HFFc6 (cell line): ENCODE measurements at regions not wholly inside any gene's neighbourhood (a gene's known extent, or its start where the extent isn't known, plus 50 kb on each side); places are given as distances from the start of the nearest gene placed in this dataset.

Experiments
- DNase-seq: peaks from one replicate; pipeline ENCODE4 v3.0.0-alpha.2; 2018
- H3K27ac Mint-ChIP-seq: 2 replicates; pipeline ENCODE4 v1.8.0; 2020; ENCODE audit warnings: mild to moderate bottlenecking, mixed read lengths
- H3K27me3 Mint-ChIP-seq: 2 replicates; pipeline ENCODE4 v1.8.0; 2021; ENCODE audit warnings: mild to moderate bottlenecking, moderate library complexity, mixed read lengths; ENCODE audit not compliant: insufficient read depth
- H3K36me3 Mint-ChIP-seq: 2 replicates; pipeline ENCODE4 v1.8.0; 2021; ENCODE audit warnings: low read depth, mixed read lengths
- H3K4me1 Mint-ChIP-seq: 2 replicates; pipeline ENCODE4 v1.8.0; 2020; ENCODE audit warnings: low read depth, mixed read lengths
- H3K4me3 Mint-ChIP-seq: 2 replicates; pipeline ENCODE4 v1.8.0; 2020; ENCODE audit warnings: mild to moderate bottlenecking, moderate library complexity, mixed read lengths
- H3K9me3 Mint-ChIP-seq: 2 replicates; pipeline ENCODE4 v1.8.0; 2020; ENCODE audit warnings: mild to moderate bottlenecking, mixed read lengths
- CTCF ChIP-seq: fragments of 200-600 bp; sonication (generic); IDR thresholded peaks from 2 replicates; pipeline ENCODE4 v1.5.0; 2021; ENCODE audit warnings: antibody characterized with exemption, mild to moderate bottlenecking

GRCh38 chr6:168155193-168155592 lies 76.2 kb upstream of the FRMD1 start:
- Mint-ChIP-seq H3K4me1 (peaks cover 30% of the 10 kb centered on the region), H3K4me3 (no peak overlapping the region), H3K27ac (no peak overlapping the region), H3K9me3 (peaks cover 4% of the 10 kb centered on the region; the same call in 1 of the 2 replicates), H3K36me3 (no peaks in the 10 kb centered on the region), H3K27me3 (peaks cover 6% of the 10 kb centered on the region)
- no peak for TF ChIP-seq CTCF
- no peak for DNase-seq

- Mint-ChIP-seq H3K9me3 (peaks cover 4% of the 10 kb centered on the region; the same call in 1 of the 2 replicates), H3K4me1 (peaks cover 30% of the 10 kb centered on the region), H3K36me3 (no peaks in the 10 kb centered on the region), H3K27me3 (peaks cover 8% of the 10 kb centered on the region), H3K4me3 (no peak overlapping the region), H3K27ac (no peak overlapping the region)
- DNase-seq: no peak
- TF ChIP-seq CTCF: no peak
Measured at GRCh38 chr6:168154263-168154917, 75.4 kb upstream of the FRMD1 start.

DNA sequence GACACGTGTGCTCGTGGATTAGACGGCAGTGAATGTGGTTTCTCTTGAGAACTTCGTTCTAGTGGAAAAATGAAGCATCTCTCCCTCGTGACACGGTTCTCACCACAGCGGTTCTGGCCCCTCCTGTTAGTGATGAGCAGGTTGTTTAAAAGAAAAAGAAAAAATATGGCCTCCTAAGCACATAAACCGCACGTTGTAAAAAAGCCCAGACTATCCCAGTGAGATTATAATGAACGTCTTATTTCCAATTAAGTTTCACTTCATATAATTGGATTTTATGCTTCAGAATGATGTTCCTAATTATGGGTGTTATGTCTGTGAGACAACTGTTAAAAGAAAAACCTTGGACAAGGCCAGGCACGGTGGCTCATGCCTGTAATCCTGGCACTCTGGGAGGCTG lies 74.5 kb upstream of the FRMD1 start:
- Mint-ChIP-seq H3K4me3 (no peak overlapping the region), H3K36me3 (no peaks in the 10 kb centered on the region), H3K27ac (no peak overlapping the region), H3K4me1 (peaks cover 29% of the 10 kb centered on the region), H3K9me3 (peaks cover 4% of the 10 kb centered on the region; the same call in 1 of the 2 replicates), H3K27me3 (peaks cover 6% of the 10 kb centered on the region)
- no peak for DNase-seq
- TF ChIP-seq CTCF: no peak

DNA sequence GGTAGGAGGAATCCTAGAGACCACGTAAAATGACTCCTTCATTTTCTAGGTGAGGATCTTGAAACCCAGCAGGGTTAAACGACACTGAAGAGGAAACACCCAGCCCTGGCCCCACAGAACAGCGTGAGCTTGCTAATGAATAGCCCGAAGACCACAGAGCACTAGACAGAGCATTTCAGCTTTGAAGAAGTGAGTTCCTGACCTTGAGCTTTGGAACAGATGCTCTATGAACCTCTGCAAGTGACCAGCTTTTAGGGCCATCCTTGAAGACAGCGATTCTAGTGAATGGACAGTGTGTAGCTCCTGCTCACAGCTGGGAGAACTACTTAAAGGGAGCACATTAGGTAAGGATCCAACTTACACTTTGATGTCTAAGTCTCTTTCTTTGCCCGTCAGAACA lies 74.0 kb upstream of the FRMD1 start:
- Mint-ChIP-seq H3K4me3 (no peak overlapping the region), H3K9me3 (peaks cover 4% of the 10 kb centered on the region; the same call in 1 of the 2 replicates), H3K27ac (no peak overlapping the region), H3K27me3 (peaks cover 6% of the 10 kb centered on the region), H3K36me3 (no peaks in the 10 kb centered on the region), H3K4me1 (peaks cover 23% of the 10 kb centered on the region)
- TF ChIP-seq CTCF: no peak
- DNase-seq: no peak

DNA sequence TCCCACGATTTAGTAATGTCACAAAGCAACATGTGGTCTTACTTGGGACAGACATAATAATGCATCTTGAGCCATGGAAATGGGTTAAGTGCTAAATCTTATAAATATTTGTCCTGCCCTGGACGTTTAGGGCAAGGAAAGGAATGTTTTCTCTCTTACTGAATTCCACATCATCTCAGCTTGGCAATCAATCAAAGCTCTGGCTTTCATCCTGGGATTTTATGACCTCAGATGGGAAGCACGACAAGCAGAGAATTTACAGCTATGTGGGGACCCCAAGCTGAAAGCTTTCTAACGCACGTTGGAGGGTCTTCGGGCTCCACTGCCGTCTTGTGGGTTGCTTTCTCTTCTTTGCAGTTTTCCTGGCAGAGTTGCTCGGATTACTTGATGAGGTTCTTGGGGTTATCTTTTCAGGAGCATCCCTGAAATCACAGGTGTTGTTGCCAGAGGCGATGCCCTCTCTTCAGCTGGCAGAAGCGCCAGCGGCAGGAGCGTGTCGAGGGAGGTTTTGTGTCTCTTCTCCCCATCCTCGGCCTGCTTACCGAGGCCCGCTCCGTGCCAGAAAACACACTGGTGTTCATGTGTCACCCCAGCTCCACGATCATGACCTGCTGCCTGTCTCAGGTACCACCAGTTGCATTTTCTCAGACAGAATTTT lies 73.4 kb upstream of the FRMD1 start:
- peaks cover 4% of the 10 kb centered on the region; the same call in 1 of the 2 replicates for H3K9me3 Mint-ChIP-seq
- TF ChIP-seq CTCF: no peak
- no peak overlapping the region for H3K27ac Mint-ChIP-seq
- DNase-seq: no peak
- H3K36me3 Mint-ChIP-seq: no peaks in the 10 kb centered on the region
- peaks cover 6% of the 10 kb centered on the region for H3K27me3 Mint-ChIP-seq
- H3K4me1 Mint-ChIP-seq: peaks cover 17% of the 10 kb centered on the region
- H3K4me3 Mint-ChIP-seq: no peak overlapping the region
